ENCODE measurements at regions not wholly inside any gene's neighbourhood (a gene's known extent, or its start where the extent isn't known, plus 50 kb on each side); places are given as distances from the start of the nearest gene placed in this dataset.

GRCh38 chr5:3996707-3997336, 401.2 kb downstream of the IRX1 start:
- no peak for TF ChIP-seq CTCF (IDR thresholded peaks at IDR 0.05; ENCODE audit: insufficient read depth, low read length, missing control alignments)
- POLR2A ChIA-PET, result no interaction called here
- CTCF ChIA-PET, result no interaction called here

GRCh38 chr5:3997670-3998069, 402.0 kb downstream of the IRX1 start:
- CTCF ChIA-PET, result no interaction called here
- H3K4me3 ChIP-seq (ENCODE audit: low read depth, low read length), result no peak overlapping the region
- POLR2A ChIA-PET, result no interaction called here
- no peak for TF ChIP-seq CTCF (IDR thresholded peaks at IDR 0.05; ENCODE audit: insufficient read depth, low read length, missing control alignments)
- no peak for DNase-seq (ENCODE audit: low read depth, low spot score)

More at GRCh38 chr5:3996707-3997336, 401.2 kb downstream of the IRX1 start:
- no peak overlapping the region for H3K4me3 ChIP-seq (ENCODE audit: low read depth, low read length)
- DNase-seq (ENCODE audit: low read depth, low spot score), result no peak

- no peak overlapping the region for H3K4me3 ChIP-seq (ENCODE audit: low read depth, low read length)
- TF ChIP-seq CTCF (IDR thresholded peaks at IDR 0.05; ENCODE audit: insufficient read depth, low read length, missing control alignments), result no peak
- ChIA-PET POLR2A (no interaction called here), CTCF (no interaction called here)
- no peak for DNase-seq (ENCODE audit: low read depth, low spot score)
Observed at GRCh38 chr5:3999929-4000328, 404.3 kb downstream of the IRX1 start.

- POLR2A ChIA-PET, result no interaction called here
- CTCF ChIA-PET, result interaction anchor here (0.8 kb wide), 1 partner anchor 9 kb away, joined by 3 read pairs; no protein-coding TSS in a partner anchor
- H3K4me3 ChIP-seq (ENCODE audit: low read depth, low read length), result no peak overlapping the region
- DNase-seq (ENCODE audit: low read depth, low spot score), result no peak
- no peak for TF ChIP-seq CTCF (IDR thresholded peaks at IDR 0.05; ENCODE audit: insufficient read depth, low read length, missing control alignments)
Observed at GRCh38 chr5:4001004-4001403, 405.4 kb downstream of the IRX1 start.

- H3K4me3 ChIP-seq (ENCODE audit: low read depth, low read length), result no peak overlapping the region
- CTCF ChIA-PET, result no interaction called here
- no peak for TF ChIP-seq CTCF (IDR thresholded peaks at IDR 0.05; ENCODE audit: insufficient read depth, low read length, missing control alignments)
- POLR2A ChIA-PET, result no interaction called here
- DNase-seq (ENCODE audit: low read depth, low spot score), result no peak
Observed at GRCh38 chr5:4001758-4002533, 406.3 kb downstream of the IRX1 start.

GRCh38 chr5:4005335-4005734, 409.7 kb downstream of the IRX1 start:
- no peak for DNase-seq (ENCODE audit: low read depth, low spot score)
- no peak for TF ChIP-seq CTCF (IDR thresholded peaks at IDR 0.05; ENCODE audit: insufficient read depth, low read length, missing control alignments)
- H3K4me3 ChIP-seq (ENCODE audit: low read depth, low read length), result no peak overlapping the region
- POLR2A ChIA-PET, result no interaction called here
- CTCF ChIA-PET, result no interaction called here
